ENCODE measurements at regions not wholly inside any gene's neighbourhood (a gene's known extent, or its start where the extent isn't known, plus 50 kb on each side); places are given as distances from the start of the nearest gene placed in this dataset.

GRCh38 chr2:9790702-9791225, 52.5 kb upstream of the TAF1B start:
- no peak for FAIRE-seq
- Histone ChIP-seq H3K27me3 (ENCODE audit: control insufficient read depth in 3 of 3, insufficient read depth in 3 of 3, low read length in 3 of 3) (no peaks in the 10 kb centered on the region), H3K4me3 (ENCODE audit: low read depth in 1 of 3, low read length in 3 of 3) (no peak overlapping the region), H3K4me1 (ENCODE audit: control insufficient read depth in 3 of 3, insufficient read depth in 2 of 3, low read depth in 1 of 3, low read length in 2 of 3) (no peaks in the 10 kb centered on the region), H3K27ac (ENCODE audit: low read depth in 1 of 3, low read length in 2 of 3) (no peak overlapping the region), H3K36me3 (ENCODE audit: control insufficient read depth in 3 of 3, insufficient read depth in 2 of 3, low read depth in 1 of 3, low read length in 3 of 3) (no peaks in the 10 kb centered on the region), H3K9me3 (ENCODE audit: control insufficient read depth in 2 of 2, insufficient read depth in 1 of 2, low read depth in 1 of 2, low read length in 1 of 2) (peaks cover 0 to 7% of the 10 kb centered on the region in 2 donors)
- no peak for DNase-seq
- 59 to 95% (median 80%) methylated on average over 8 of the region's 8 CpGs for WGBS, 3 donors

GRCh38 chr2:9791711-9792110, 51.6 kb upstream of the TAF1B start:
- no peaks in the 10 kb centered on the region for H3K4me1 ChIP-seq (ENCODE audit: control insufficient read depth in 3 of 3, insufficient read depth in 2 of 3, low read depth in 1 of 3, low read length in 2 of 3)
- no peak overlapping the region for H3K27ac ChIP-seq (ENCODE audit: low read depth in 1 of 3, low read length in 2 of 3)
- no peaks in the 10 kb centered on the region for H3K27me3 ChIP-seq (ENCODE audit: control insufficient read depth in 3 of 3, insufficient read depth in 3 of 3, low read length in 3 of 3)
- DNase-seq (no peak), FAIRE-seq (no peak)
- H3K4me3 ChIP-seq (ENCODE audit: low read depth in 1 of 3, low read length in 3 of 3), result no peak overlapping the region
- H3K9me3 ChIP-seq (ENCODE audit: control insufficient read depth in 2 of 2, insufficient read depth in 1 of 2, low read depth in 1 of 2, low read length in 1 of 2), result peaks cover 0 to 7% of the 10 kb centered on the region in 2 donors
- no peaks in the 10 kb centered on the region for H3K36me3 ChIP-seq (ENCODE audit: control insufficient read depth in 3 of 3, insufficient read depth in 2 of 3, low read depth in 1 of 3, low read length in 3 of 3)
- 77 to 93% (median 87%) methylated on average over 4 of the region's 4 CpGs for WGBS, 3 donors

- Histone ChIP-seq H3K4me1 (ENCODE audit: control insufficient read depth in 3 of 3, insufficient read depth in 2 of 3, low read depth in 1 of 3, low read length in 2 of 3) (peaks cover 0 to 14% (median 0%) of the 10 kb centered on the region in 3 donors), H3K9me3 (ENCODE audit: control insufficient read depth in 2 of 2, insufficient read depth in 1 of 2, low read depth in 1 of 2, low read length in 1 of 2) (peaks cover 0 to 3% of the 10 kb centered on the region in 2 donors), H3K36me3 (ENCODE audit: control insufficient read depth in 3 of 3, insufficient read depth in 2 of 3, low read depth in 1 of 3, low read length in 3 of 3) (no peaks in the 10 kb centered on the region), H3K27ac (ENCODE audit: low read depth in 1 of 3, low read length in 2 of 3) (no peak overlapping the region), H3K4me3 (ENCODE audit: low read depth in 1 of 3, low read length in 3 of 3) (no peak overlapping the region), H3K27me3 (ENCODE audit: control insufficient read depth in 3 of 3, insufficient read depth in 3 of 3, low read length in 3 of 3) (no peaks in the 10 kb centered on the region)
- FAIRE-seq (no peak), DNase-seq (no peak)
- WGBS, 3 donors, result 77 to 88% (median 87%) methylated on average over 13 of the region's 13 CpGs
These were observed 49.9 kb upstream of the TAF1B start for GRCh38 chr2:9793156-9793917.
